ENCODE measurements at regions not wholly inside any gene's neighbourhood (a gene's known extent, or its start where the extent isn't known, plus 50 kb on each side); places are given as distances from the start of the nearest gene placed in this dataset.

DNA sequence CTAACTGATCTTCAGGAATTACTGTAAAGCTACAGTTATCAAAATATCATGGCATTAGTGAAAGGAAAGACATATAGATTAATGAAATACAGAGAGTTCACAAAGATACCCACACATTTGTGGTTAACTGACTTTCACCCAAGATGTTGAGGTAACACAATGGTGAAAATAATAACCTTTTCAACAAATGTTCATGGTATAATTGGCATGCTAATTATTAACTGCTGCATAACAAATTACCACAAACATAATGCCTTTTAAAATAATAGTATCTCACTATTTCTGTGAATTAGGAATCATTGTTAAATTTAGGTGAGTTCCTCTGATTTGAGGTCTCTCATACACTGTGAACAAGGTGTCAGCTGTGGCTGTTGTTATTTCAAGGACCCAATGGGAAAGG lies 1493.1 kb upstream of the ACVR2A start:
- TF ChIP-seq RBAK (tag by site-specific recombination; IDR thresholded peaks at IDR 0.05) (no peak), ZNF571 (tag by site-specific recombination; IDR thresholded peaks at IDR 0.05) (no peak), ZNF48 (tag by site-specific recombination; IDR thresholded peaks at IDR 0.05) (no peak), ZNF529 (tag by site-specific recombination; IDR thresholded peaks at IDR 0.05; ENCODE audit: insufficient replicate concordance) (no peak), ZNF239 (tag by site-specific recombination; IDR thresholded peaks at IDR 0.05) (no peak), BCL11A (tag by site-specific recombination; IDR thresholded peaks at IDR 0.05; ENCODE audit: low read depth) (no peak), MEIS1 (CRISPR knock-in tag; IDR thresholded peaks at IDR 0.05; ENCODE audit: borderline replicate concordance) (no peak)
- TF ChIP-seq, protein P1, sequence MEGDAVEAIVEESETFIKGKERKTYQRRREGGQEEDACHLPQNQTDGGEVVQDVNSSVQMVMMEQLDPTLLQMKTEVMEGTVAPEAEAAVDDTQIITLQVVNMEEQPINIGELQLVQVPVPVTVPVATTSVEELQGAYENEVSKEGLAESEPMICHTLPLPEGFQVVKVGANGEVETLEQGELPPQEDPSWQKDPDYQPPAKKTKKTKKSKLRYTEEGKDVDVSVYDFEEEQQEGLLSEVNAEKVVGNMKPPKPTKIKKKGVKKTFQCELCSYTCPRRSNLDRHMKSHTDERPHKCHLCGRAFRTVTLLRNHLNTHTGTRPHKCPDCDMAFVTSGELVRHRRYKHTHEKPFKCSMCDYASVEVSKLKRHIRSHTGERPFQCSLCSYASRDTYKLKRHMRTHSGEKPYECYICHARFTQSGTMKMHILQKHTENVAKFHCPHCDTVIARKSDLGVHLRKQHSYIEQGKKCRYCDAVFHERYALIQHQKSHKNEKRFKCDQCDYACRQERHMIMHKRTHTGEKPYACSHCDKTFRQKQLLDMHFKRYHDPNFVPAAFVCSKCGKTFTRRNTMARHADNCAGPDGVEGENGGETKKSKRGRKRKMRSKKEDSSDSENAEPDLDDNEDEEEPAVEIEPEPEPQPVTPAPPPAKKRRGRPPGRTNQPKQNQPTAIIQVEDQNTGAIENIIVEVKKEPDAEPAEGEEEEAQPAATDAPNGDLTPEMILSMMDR (tag by site-specific recombination; IDR thresholded peaks at IDR 0.05), result no peak

Measured in HEK293 (cell line).